ENCODE measurements at regions not wholly inside any gene's neighbourhood (a gene's known extent, or its start where the extent isn't known, plus 50 kb on each side); places are given as distances from the start of the nearest gene placed in this dataset.

DNA sequence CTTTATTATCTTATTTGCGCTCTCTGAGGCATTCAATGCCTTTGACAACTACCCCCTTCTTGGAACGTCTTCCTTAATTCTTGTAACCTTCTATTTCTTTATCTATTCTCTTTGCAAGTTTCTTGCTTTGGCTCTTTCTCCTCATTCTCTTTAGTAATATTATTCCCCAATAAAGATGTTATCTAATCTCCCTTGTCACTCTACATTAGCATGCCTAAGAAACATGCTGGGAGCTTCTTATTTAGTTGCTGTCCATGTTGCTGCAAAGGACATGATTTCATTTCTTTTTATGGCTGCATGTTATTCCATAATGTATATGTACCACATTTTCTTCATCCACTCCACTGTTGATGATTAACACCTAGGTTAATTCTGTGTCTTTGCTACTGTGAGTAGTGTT, 113.7 kb downstream of the RDH14 start:
- H3K79me2 ChIP-seq (ENCODE audit: insufficient read depth, low read length): no peaks in the 10 kb centered on the region
- H3K9me2 ChIP-seq (replicated peaks; ENCODE audit: insufficient read depth, low read length): no peaks in the 10 kb centered on the region
- H3K9ac ChIP-seq (ENCODE audit: low read length): no peak overlapping the region
- H3K9me3 ChIP-seq (ENCODE audit: insufficient read depth, low read length): no peaks in the 10 kb centered on the region
- no peaks in the 10 kb centered on the region for H3F3A ChIP-seq (ENCODE audit: insufficient read depth)
- H4K20me1 ChIP-seq (ENCODE audit: low read depth, low read length): no peaks in the 10 kb centered on the region
- no peak overlapping the region for H2AFZ ChIP-seq (ENCODE audit: low read depth, low read length, severe bottlenecking)
- H3K36me3 ChIP-seq (ENCODE audit: low read length): no peaks in the 10 kb centered on the region
- no peak overlapping the region for H3K27ac ChIP-seq (ENCODE audit: low read depth, low read length)
- H3K27me3 ChIP-seq (ENCODE audit: low read length): no peaks in the 10 kb centered on the region
- TF ChIP-seq EZH2phosphoT487 (conservative IDR thresholded peaks at IDR 0.05; ENCODE audit: low read length): no peak
- TF ChIP-seq, protein P1, sequence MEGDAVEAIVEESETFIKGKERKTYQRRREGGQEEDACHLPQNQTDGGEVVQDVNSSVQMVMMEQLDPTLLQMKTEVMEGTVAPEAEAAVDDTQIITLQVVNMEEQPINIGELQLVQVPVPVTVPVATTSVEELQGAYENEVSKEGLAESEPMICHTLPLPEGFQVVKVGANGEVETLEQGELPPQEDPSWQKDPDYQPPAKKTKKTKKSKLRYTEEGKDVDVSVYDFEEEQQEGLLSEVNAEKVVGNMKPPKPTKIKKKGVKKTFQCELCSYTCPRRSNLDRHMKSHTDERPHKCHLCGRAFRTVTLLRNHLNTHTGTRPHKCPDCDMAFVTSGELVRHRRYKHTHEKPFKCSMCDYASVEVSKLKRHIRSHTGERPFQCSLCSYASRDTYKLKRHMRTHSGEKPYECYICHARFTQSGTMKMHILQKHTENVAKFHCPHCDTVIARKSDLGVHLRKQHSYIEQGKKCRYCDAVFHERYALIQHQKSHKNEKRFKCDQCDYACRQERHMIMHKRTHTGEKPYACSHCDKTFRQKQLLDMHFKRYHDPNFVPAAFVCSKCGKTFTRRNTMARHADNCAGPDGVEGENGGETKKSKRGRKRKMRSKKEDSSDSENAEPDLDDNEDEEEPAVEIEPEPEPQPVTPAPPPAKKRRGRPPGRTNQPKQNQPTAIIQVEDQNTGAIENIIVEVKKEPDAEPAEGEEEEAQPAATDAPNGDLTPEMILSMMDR (IDR thresholded peaks at IDR 0.05; ENCODE audit: insufficient read depth, low read length, poor library complexity, severe bottlenecking): no peak
- H3K4me3 ChIP-seq (ENCODE audit: insufficient read depth, low read length, poor library complexity, severe bottlenecking): no peak overlapping the region
- H3K4me2 ChIP-seq (ENCODE audit: low read depth, low read length, poor library complexity, severe bottlenecking): no peak overlapping the region

DNA sequence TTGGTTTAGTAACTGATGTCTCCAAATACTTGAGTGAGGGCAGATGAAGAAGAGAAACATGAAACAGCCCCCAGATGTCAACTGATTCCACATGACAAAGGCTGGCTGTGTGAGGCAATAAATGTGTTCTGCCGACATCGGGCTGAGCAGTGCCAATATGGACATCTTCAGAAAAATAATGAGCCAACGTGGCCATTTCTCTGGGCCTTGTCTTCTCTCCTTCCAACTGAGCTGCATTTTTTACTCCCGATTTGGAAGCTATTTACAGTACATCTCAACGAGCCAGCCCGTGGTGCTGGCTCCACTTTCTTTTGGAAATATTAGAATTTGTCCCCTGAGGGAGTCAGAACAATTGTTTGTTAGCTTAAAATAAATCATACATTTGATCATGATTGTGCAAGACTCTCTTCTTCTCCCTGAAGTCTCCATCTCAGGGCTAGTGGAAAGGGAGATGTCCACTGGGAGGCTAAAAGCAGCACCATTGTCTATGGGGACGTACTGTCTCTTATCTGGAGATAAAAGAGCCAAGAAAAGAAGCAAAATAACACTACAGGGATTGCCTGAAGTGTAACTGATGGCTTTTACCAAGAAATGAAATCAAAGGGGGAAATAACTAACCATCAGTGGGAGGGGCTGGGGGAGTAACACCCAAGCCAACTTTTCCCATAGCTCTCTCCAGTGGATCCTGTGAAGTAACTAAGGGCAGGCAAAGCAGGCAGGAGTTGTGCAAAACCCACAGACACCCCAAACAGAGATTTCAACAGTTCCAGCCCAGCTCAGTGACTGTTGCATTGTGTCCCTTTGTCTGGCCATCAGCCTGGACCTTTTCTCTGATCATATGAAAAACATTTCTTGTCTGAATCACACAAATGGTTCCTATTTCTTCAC, 114.8 kb downstream of the RDH14 start:
- H3K36me3 ChIP-seq (ENCODE audit: low read length): no peaks in the 10 kb centered on the region
- H3K79me2 ChIP-seq (ENCODE audit: insufficient read depth, low read length): no peaks in the 10 kb centered on the region
- no peaks in the 10 kb centered on the region for H3K9me3 ChIP-seq (ENCODE audit: insufficient read depth, low read length)
- no peak overlapping the region for H3K27ac ChIP-seq (ENCODE audit: low read depth, low read length)
- H3F3A ChIP-seq (ENCODE audit: insufficient read depth): no peaks in the 10 kb centered on the region
- H2AFZ ChIP-seq (ENCODE audit: low read depth, low read length, severe bottlenecking): no peak overlapping the region
- no peak overlapping the region for H3K4me2 ChIP-seq (ENCODE audit: low read depth, low read length, poor library complexity, severe bottlenecking)
- no peaks in the 10 kb centered on the region for H3K9me2 ChIP-seq (replicated peaks; ENCODE audit: insufficient read depth, low read length)
- no peaks in the 10 kb centered on the region for H4K20me1 ChIP-seq (ENCODE audit: low read depth, low read length)
- H3K27me3 ChIP-seq (ENCODE audit: low read length): no peaks in the 10 kb centered on the region
- H3K9ac ChIP-seq (ENCODE audit: low read length): no peak overlapping the region
- no peak for TF ChIP-seq EZH2phosphoT487 (conservative IDR thresholded peaks at IDR 0.05; ENCODE audit: low read length)
- TF ChIP-seq, protein P1 (IDR thresholded peaks at IDR 0.05; ENCODE audit: insufficient read depth, low read length, poor library complexity, severe bottlenecking): no peak
- no peak overlapping the region for H3K4me3 ChIP-seq (ENCODE audit: insufficient read depth, low read length, poor library complexity, severe bottlenecking)

DNA sequence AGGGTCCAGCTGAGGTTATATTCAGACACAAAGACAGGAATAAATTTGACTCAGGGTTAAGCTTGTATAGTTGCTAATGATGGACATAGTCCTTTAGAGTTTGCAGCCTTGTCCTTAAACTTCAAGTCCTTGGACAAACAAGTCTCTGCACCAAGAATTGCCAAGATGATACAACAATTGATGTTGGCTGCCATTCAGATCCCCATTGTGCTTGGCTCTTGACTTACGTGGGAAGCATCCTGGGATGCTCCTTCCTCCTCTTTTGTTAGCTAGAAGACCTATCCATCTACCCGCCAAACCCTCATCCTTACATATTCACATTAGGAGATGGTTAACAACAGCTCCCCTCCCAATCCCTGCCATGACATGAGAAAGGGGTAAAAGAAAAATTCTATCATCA, 115.6 kb downstream of the RDH14 start:
- TF ChIP-seq EZH2phosphoT487 (conservative IDR thresholded peaks at IDR 0.05; ENCODE audit: low read length): no peak
- TF ChIP-seq, protein P1 (IDR thresholded peaks at IDR 0.05; ENCODE audit: insufficient read depth, low read length, poor library complexity, severe bottlenecking): no peak
- H3K4me2 ChIP-seq (ENCODE audit: low read depth, low read length, poor library complexity, severe bottlenecking): no peak overlapping the region

More for the DNA sequence above, 115.6 kb downstream of the RDH14 start:
- H3K36me3 ChIP-seq (ENCODE audit: low read length): no peaks in the 10 kb centered on the region
- H3K27ac ChIP-seq (ENCODE audit: low read depth, low read length): no peak overlapping the region
- H3K9me3 ChIP-seq (ENCODE audit: insufficient read depth, low read length): no peaks in the 10 kb centered on the region
- no peaks in the 10 kb centered on the region for H4K20me1 ChIP-seq (ENCODE audit: low read depth, low read length)
- no peak overlapping the region for H3K4me3 ChIP-seq (ENCODE audit: insufficient read depth, low read length, poor library complexity, severe bottlenecking)
- no peak overlapping the region for H3K9ac ChIP-seq (ENCODE audit: low read length)
- H3K79me2 ChIP-seq (ENCODE audit: insufficient read depth, low read length): no peaks in the 10 kb centered on the region
- H3F3A ChIP-seq (ENCODE audit: insufficient read depth): no peaks in the 10 kb centered on the region
- H3K9me2 ChIP-seq (replicated peaks; ENCODE audit: insufficient read depth, low read length): no peaks in the 10 kb centered on the region
- no peak overlapping the region for H2AFZ ChIP-seq (ENCODE audit: low read depth, low read length, severe bottlenecking)
- no peaks in the 10 kb centered on the region for H3K27me3 ChIP-seq (ENCODE audit: low read length)
